NCI-H526 treated with DMSO at 0.1 percent for 48 hours (cell line): ENCODE measurements at regions not wholly inside any gene's neighbourhood (a gene's known extent, or its start where the extent isn't known, plus 50 kb on each side); places are given as distances from the start of the nearest gene placed in this dataset.
A peak's percentile ranks its signal among the peaks of the same experiment; 100 is the strongest.
"Not testable (repeated sequence)": the region's sequence is repeated elsewhere in the genome, so short reads cannot be mapped to it uniquely, and the experiment has no call there.

Experiments
- DNase-seq: peaks from one replicate; lab custom pipeline; 2025; lab: John Stamatoyannopoulos, UW

DNA sequence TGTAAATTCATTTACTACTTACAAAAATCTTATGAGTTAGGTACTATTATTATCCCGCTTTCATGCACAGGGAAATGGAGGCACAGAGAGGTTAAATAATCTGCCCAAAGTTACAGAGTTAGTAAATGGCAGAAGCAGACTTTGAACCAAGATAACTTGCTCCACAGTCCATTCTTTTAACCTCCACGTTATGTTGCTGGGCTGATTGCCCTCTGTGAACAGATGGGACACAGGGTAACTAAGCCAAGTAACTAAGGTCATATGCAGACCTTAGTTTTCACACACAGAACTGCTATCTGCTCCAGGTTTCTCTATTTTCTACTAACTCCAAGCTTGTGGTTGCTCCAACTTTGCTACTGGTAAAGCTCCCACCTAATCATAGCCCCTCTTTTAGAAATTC is 147.1 kb upstream of the IFNG-AS1 start:
- no peak for DNase-seq

DNA sequence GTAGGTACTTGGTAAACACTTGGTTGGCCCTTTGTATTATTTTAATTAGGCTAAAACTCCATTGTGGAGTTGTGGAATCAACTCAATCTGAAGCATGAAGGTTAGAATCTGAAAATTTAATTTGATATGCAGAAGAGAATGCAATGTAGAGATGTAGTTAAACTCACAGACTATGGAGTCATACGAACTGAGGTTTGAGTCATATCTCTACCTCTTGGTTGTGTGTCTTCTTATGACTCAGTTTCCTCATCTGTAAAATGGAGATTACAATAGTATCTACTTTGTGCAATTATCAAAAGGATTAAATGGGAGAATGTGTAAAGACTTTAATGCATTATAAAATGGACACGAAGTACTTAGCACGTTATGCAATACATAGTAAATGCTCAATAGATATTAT is 146.0 kb upstream of the IFNG-AS1 start:
- DNase-seq = no peak

DNA sequence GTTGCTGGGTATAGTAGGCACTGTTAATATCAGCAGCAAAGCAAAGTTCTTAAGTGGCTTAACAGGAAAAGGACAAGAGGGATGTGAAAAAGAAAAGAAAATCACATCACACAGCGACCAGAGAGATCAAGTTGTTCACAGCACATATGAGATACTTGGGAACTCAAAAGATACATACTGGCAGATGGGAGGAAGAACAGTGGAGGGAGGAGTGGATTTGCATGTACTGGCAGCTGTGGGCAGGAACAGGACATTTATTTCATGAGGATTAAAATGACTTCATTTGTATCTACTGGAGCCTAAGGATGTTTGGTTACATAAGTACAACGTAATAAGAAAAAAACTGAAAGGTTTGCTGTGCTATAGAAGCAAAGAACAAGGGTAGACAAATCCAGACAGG is 136.5 kb upstream of the IFNG-AS1 start:
- peak; percentile 85 for DNase-seq

DNA sequence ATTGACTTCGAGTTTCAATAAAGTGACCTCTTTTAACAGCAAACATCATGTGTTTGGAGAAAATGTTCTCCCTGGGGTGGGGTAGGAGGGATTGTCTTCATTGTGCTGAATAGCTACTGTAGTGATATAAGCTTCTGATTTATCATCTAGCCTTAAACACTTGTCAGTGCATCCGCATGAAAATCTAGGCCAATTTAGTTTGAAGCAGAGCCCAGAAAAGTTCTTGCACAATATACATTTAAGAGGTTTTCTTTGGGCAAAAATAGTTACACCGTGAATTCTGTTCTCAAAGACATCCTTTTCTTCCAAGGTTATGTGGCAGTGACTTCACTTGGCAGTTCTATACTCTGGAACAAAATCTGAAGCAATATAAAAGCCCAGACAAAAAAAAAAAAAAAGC is 136.0 kb upstream of the IFNG-AS1 start:
- no peak for DNase-seq

DNA sequence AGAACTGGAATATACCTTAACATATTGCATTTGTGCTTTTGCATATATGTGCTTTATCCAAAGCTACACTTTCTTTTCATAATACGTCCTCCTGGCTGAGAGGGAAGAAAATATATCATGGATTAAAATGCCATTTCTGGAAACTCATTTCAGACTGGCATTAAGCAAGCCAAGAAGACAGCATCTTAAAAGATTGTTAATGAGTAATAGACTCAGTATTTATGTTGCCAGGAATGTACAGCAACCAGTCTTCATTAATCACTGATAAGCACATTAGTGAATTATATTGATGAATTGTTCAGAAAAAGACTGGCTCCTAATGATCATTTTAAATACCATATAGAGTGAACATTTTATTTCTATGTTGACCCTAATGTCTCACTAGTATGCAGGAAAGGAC is 134.9 kb upstream of the IFNG-AS1 start:
- no peak for DNase-seq

- DNase-seq = no peak
Observed at GRCh38 chr12:67855103-67855502, 134.1 kb upstream of the IFNG-AS1 start.

GRCh38 chr12:67871231-67871630 is 118.0 kb upstream of the IFNG-AS1 start:
- no peak for DNase-seq

- DNase-seq = no peak
Observed at GRCh38 chr12:67873355-67873754, 115.9 kb upstream of the IFNG-AS1 start.

- no peak for DNase-seq
Observed at GRCh38 chr12:67876305-67876915, 112.8 kb upstream of the IFNG-AS1 start.

GRCh38 chr12:67877727-67878126 is 111.5 kb upstream of the IFNG-AS1 start:
- DNase-seq = no peak

DNA sequence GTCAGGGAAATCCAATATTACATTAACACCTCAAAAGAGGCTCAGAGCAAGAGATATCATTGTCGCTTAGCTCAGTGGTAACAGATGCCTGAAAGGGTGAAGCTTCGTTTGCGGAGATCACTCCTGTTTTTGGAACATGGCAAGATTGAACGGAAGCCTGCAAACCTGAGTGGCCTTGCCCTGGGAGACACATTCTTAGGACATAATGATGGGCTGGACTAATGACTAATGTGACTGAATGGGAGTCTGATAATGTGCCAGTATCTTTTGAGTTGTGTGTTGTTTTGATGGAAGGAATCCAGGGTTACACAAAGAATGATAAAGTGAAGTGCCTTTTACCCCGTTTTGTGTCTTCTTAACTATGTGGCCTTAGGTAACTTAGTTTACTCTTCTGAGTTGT is 109.3 kb upstream of the IFNG-AS1 start:
- no peak for DNase-seq

DNA sequence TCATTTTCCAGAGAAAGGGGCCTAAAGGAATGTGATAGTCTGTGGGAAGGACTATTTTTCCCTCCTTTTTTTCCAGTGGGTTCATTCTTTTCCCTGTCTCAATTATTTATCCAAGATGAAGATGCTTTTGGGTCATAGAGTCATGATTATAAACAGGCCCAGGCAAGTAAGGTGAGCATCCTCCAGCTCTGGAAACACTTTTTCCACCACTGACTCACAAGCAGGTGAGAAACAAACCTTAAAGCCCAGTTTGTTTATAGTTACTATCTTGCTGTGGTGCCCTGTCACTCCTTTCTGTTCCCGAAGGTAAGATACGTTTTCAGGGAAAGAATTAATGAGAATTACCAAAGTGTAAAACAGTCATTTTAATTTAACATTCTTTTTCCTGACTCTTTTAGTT is 107.7 kb upstream of the IFNG-AS1 start:
- DNase-seq = no peak

GRCh38 chr12:67884596-67884995 is 104.7 kb upstream of the IFNG-AS1 start:
- no peak for DNase-seq

GRCh38 chr12:67885375-67886169 is 103.7 kb upstream of the IFNG-AS1 start:
- no peak for DNase-seq

DNA sequence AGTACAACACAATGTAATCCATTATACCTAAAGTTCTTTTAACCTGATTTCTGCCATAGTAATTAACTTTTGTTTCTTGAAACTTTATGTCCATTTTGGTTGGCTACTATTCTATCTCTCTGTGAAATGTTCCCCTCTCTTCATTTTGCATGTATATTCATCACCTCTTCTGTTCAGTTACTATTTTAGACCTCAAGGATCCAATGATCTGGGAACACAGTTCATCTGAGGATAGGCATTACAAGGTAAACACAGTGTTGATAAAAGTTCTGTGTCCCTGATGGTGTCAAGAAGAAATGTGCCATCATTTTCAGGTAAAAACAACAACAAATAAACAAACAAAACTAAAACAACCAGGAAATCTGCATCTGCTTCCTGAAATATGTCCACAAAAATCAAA is 102.2 kb upstream of the IFNG-AS1 start:
- DNase-seq = no peak

- DNase-seq = no peak
Observed at GRCh38 chr12:67889931-67890330, 99.3 kb upstream of the IFNG-AS1 start.

GRCh38 chr12:67890726-67891258 is 98.5 kb upstream of the IFNG-AS1 start:
- no peak for DNase-seq

- DNase-seq = no peak
Observed at GRCh38 chr12:67891596-67891995, 97.7 kb upstream of the IFNG-AS1 start.

GRCh38 chr12:67892259-67893021 is 96.8 kb upstream of the IFNG-AS1 start:
- DNase-seq = no peak

- no peak for DNase-seq
Observed at GRCh38 chr12:67893022-67893580, 96.1 kb upstream of the IFNG-AS1 start.

DNA sequence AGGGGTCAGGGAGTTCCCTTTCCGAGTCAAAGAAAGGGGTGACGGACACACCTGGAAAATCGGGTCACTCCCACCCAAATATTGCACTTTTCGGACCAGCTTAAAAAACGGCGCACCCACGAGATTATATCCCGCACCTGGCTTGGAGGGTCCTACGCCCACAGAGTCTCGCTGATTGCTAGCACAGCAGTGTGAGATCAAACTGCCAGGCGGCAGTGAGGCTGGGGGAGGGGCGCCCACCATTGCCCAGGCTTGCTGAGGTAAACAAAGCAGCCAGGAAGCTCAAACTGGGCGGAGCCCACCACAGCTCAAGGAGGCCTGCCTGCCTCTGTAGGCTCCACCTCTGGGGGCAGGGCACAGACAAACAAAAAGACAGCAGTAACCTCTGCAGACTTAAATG is 88.8 kb upstream of the IFNG-AS1 start:
- not testable (repeated sequence) for DNase-seq

DNA sequence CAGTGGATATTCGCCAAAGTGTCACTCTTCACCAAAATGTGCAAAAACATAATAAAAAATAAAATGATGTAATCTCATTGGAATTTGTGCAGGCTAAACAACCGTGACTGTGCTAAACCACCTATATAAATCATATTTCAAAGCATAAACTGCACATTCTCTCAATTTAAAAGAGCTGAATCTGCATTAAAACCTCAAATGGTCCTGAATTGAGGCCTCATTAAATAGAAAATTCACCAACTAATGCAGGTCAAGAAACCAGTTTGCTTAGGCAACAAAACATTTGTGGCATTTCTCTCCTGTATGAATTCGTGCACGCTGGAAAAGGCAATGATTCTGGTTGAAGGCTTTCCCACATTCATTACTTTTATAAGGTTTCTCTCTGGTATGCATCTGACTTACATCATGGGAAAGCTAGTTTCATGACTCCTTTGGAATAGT is 80.1 kb upstream of the IFNG-AS1 start:
- no peak for DNase-seq
